HEK293T (cell line): ENCODE measurements at regions not wholly inside any gene's neighbourhood (a gene's known extent, or its start where the extent isn't known, plus 50 kb on each side); places are given as distances from the start of the nearest gene placed in this dataset.

Experiments used
- CTCF ChIA-PET: fragments of 350-600 bp; formaldehyde crosslinking; extraction: SDS; loops from one replicate; lab custom pipeline; 2021; ENCODE audit warnings: antibody characterized with exemption, inconsistent platforms; lab: Yijun Ruan, JAX
- POLR2A ChIA-PET: fragments of 350-600 bp; formaldehyde crosslinking; extraction: SDS; loops from one replicate; lab custom pipeline; 2020; ENCODE audit warnings: antibody characterized with exemption, inconsistent platforms; lab: Yijun Ruan, JAX
- DNase-seq: peaks from one replicate; pipeline ENCODE4 v3.0.0; 2012; ENCODE audit warnings: mixed read lengths; ENCODE audit errors: extremely low spot score
- ARNT ChIP-seq: fragments of 450-650 bp; IDR thresholded peaks from 2 replicates; pipeline ENCODE4 v1.6.1; 2017; ENCODE audit warnings: mild to moderate bottlenecking
- BHLHE40 ChIP-seq: fragments of 450-650 bp; IDR thresholded peaks from 2 replicates; pipeline ENCODE4 v1.6.1; 2016; ENCODE audit warnings: mild to moderate bottlenecking, moderate library complexity, borderline replicate concordance
- CTBP1 ChIP-seq: fragments of 450-650 bp; IDR thresholded peaks from 2 replicates; pipeline ENCODE4 v1.6.1; 2016; ENCODE audit warnings: borderline replicate concordance
- ELF4 ChIP-seq: fragments of 450-650 bp; IDR thresholded peaks from 2 replicates; pipeline ENCODE4 v1.6.1; 2017; ENCODE audit warnings: antibody characterized with exemption
- FOXA1 ChIP-seq: fragments of 450-650 bp; IDR thresholded peaks from 2 replicates; pipeline ENCODE4 v1.6.1; 2016; ENCODE audit warnings: mild to moderate bottlenecking
- FOXK2 ChIP-seq: fragments of 450-650 bp; IDR thresholded peaks from 2 replicates; pipeline ENCODE4 v1.6.1; 2016; ENCODE audit warnings: mild to moderate bottlenecking
- FOXM1 ChIP-seq: fragments of 450-650 bp; IDR thresholded peaks from 2 replicates; pipeline ENCODE4 v1.6.1; 2017; ENCODE audit warnings: mild to moderate bottlenecking, borderline replicate concordance
- HDGF ChIP-seq: fragments of 450-650 bp; IDR thresholded peaks from 2 replicates; pipeline ENCODE4 v1.6.1; 2017; ENCODE audit warnings: antibody characterized with exemption, borderline replicate concordance
- L3MBTL2 ChIP-seq: fragments of 450-650 bp; conservative IDR thresholded peaks from 2 replicates; pipeline ENCODE4 v1.6.1; 2016; ENCODE audit warnings: mild to moderate bottlenecking
- LEF1 ChIP-seq: fragments of 450-650 bp; IDR thresholded peaks from 2 replicates; pipeline ENCODE4 v1.6.1; 2017; ENCODE audit warnings: mild to moderate bottlenecking, borderline replicate concordance
- NFRKB ChIP-seq: fragments of 450-650 bp; IDR thresholded peaks from 2 replicates; pipeline ENCODE4 v1.6.1; 2016; ENCODE audit warnings: mild to moderate bottlenecking, moderate library complexity
- PKNOX1 ChIP-seq: fragments of 450-650 bp; IDR thresholded peaks from 2 replicates; pipeline ENCODE4 v1.6.1; 2016
- SP1 ChIP-seq: fragments of 450-650 bp; IDR thresholded peaks from 2 replicates; pipeline ENCODE4 v1.6.1; 2017
- SUZ12 ChIP-seq: fragments of 450-650 bp; IDR thresholded peaks from 2 replicates; pipeline ENCODE4 v1.6.1; 2016; ENCODE audit warnings: mild to moderate bottlenecking
- TARDBP ChIP-seq: fragments of 450-650 bp; IDR thresholded peaks from 2 replicates; pipeline ENCODE4 v1.6.1; 2016
- ZNF384 ChIP-seq: fragments of 450-650 bp; IDR thresholded peaks from 2 replicates; pipeline ENCODE4 v1.6.1; 2016

DNA sequence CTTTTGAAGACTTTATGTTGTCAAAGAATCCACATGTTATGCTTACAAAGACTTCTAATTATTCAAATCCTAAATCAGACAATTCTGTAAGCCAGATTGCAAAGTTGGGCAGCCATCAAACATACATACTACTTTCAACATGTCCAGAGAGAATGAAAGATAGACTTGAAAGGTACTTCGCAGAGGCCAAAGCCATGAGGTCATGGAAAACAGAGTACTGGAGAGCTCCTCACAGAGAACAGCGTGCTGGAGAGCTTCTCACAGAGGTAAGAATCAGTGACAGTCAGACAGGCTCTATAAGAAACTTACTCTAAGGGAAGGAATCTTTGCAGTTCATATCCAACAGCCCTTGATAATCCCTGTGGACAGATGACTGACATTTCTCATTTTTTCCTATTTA is 400.2 kb downstream of the GJA1 start:
- CTCF ChIA-PET: no interaction called here
- DNase-seq: no peak
- TF ChIP-seq FOXK2 (no peak), ARNT (no peak), BHLHE40 (no peak), NFRKB (no peak), HDGF (no peak), SP1 (no peak), PKNOX1 (no peak), FOXM1 (no peak), ZNF384 (no peak), L3MBTL2 (no peak), FOXA1 (no peak), LEF1 (no peak), TARDBP (no peak), ELF4 (no peak)
- POLR2A ChIA-PET: no interaction called here

GRCh38 chr6:121837545-121838229 is 402.2 kb downstream of the GJA1 start:
- POLR2A ChIA-PET: no interaction called here
- no peak for TF ChIP-seq FOXK2
- no peak for TF ChIP-seq ZNF384
- TF ChIP-seq CTBP1: no peak
- no peak for TF ChIP-seq NFRKB
- TF ChIP-seq SUZ12: no peak
- TF ChIP-seq ARNT: no peak
- TF ChIP-seq LEF1: no peak
- no peak for TF ChIP-seq TARDBP
- TF ChIP-seq SP1: no peak
- no peak for TF ChIP-seq PKNOX1
- no peak for TF ChIP-seq HDGF
- no peak for TF ChIP-seq ELF4
- DNase-seq: no peak
- CTCF ChIA-PET: no interaction called here

GRCh38 chr6:121838842-121839241 is 403.4 kb downstream of the GJA1 start:
- TF ChIP-seq FOXM1 (no peak), LEF1 (no peak), FOXA1 (no peak), NFRKB (no peak), PKNOX1 (no peak), SUZ12 (no peak), L3MBTL2 (no peak), SP1 (no peak), TARDBP (no peak), BHLHE40 (no peak), ELF4 (no peak), CTBP1 (no peak), HDGF (no peak), ZNF384 (no peak)
- POLR2A ChIA-PET: no interaction called here
- CTCF ChIA-PET: no interaction called here
- no peak for DNase-seq

- ChIA-PET POLR2A (no interaction called here), CTCF (interaction anchor here (1.0 kb wide), 1 partner anchor 10 kb away, joined by 5 read pairs; no protein-coding TSS in a partner anchor)
- TF ChIP-seq NFRKB: no peak
- DNase-seq: no peak
These were observed 404.4 kb downstream of the GJA1 start for GRCh38 chr6:121839896-121840295.

- no peak for DNase-seq
- no peak for TF ChIP-seq CTBP1
- TF ChIP-seq SUZ12: no peak
- TF ChIP-seq HDGF: no peak
- TF ChIP-seq FOXM1: no peak
- no peak for TF ChIP-seq PKNOX1
- no peak for TF ChIP-seq L3MBTL2
- TF ChIP-seq ZNF384: no peak
- TF ChIP-seq FOXK2: no peak
- no peak for TF ChIP-seq ARNT
- TF ChIP-seq TARDBP: no peak
- TF ChIP-seq LEF1: no peak
- TF ChIP-seq SP1: no peak
- no peak for TF ChIP-seq NFRKB
- no peak for TF ChIP-seq BHLHE40
- no peak for TF ChIP-seq ELF4
- no peak for TF ChIP-seq FOXA1
- ChIA-PET CTCF (no interaction called here), POLR2A (no interaction called here)
These were observed 409.5 kb downstream of the GJA1 start for GRCh38 chr6:121844898-121845297.
